HepG2 (cell line): ENCODE measurements at regions not wholly inside any gene's neighbourhood (a gene's known extent, or its start where the extent isn't known, plus 50 kb on each side); places are given as distances from the start of the nearest gene placed in this dataset.
A peak's percentile ranks its signal among the peaks of the same experiment; 100 is the strongest.

Source experiments
- ATAC-seq: fragments of 200-7000 bp; cut with Tn5 transposase; 3 replicates; pipeline ENCODE4 v1.9.1; 2020; ENCODE audit warnings: mild to moderate bottlenecking, moderate library complexity
- BruUV-seq: library from RNA; stranded (reverse); fragments of 400-500 nt; replicated peaks from 2 replicates; lab custom pipeline; 2021; lab: Mats Ljungman, UMichigan
- CTCF ChIA-PET: fragments of 300-600 bp; formaldehyde crosslinking; extraction: SDS; loops from one replicate; lab custom pipeline; 2021; ENCODE audit warnings: low total read pairs, inconsistent platforms, low intra/inter-chr PET ratio; lab: Yijun Ruan, JAX
- POLR2A ChIA-PET: fragments of 350-600 bp; sonication (Branson Sonifier 250); formaldehyde crosslinking; loops from one replicate; lab custom pipeline; 2020; ENCODE audit warnings: antibody characterized with exemption, inconsistent platforms; lab: Yijun Ruan, JAX
- DNase-seq: peaks from one replicate; pipeline ENCODE4 v3.0.0-alpha.2; 2015; ENCODE audit warnings: low spot score
- FAIRE-seq: peaks from 3 replicates; lab custom pipeline; 2011; peaks lifted over from hg19 to GRCh38; lab: Jason Lieb, UNC
- H2AFZ ChIP-seq: one replicate; pipeline ENCODE4 v1.6.1; 2011; ENCODE audit warnings: low read length, inconsistent platforms
- H3K27ac ChIP-seq: fragments of 300-600 bp; 3 replicates; pipeline ENCODE4 v1.8.0; 2011; ENCODE audit warnings: mixed run types, mild to moderate bottlenecking, mixed read lengths, low read length, inconsistent platforms; ENCODE audit not compliant: insufficient read depth; ENCODE audit errors: extremely low read length
- H3K27me3 ChIP-seq, 2 experiments: fragments of 200-600 bp in 1 of 2; 2 replicates in 1 of 2; 3 replicates in 1 of 2; pipeline versions ENCODE4 v1.6.0 to v1.8.0; 2011; ENCODE audit warnings: low read length in 2 of 2, mild to moderate bottlenecking in 2 of 2, moderate library complexity in 2 of 2, inconsistent platforms in 1 of 2; ENCODE audit not compliant: insufficient read depth in 2 of 2, control insufficient read depth in 1 of 2
- H3K36me3 ChIP-seq, 2 experiments: fragments of 200-600 bp in 1 of 2; replicated peaks in 1 of 2; 2 replicates in 1 of 2; 3 replicates in 1 of 2; pipeline versions ENCODE4 v1.5.1 to v1.8.0; 2011; ENCODE audit warnings: low read length in 2 of 2, inconsistent platforms in 1 of 2; ENCODE audit not compliant: insufficient read depth in 2 of 2, control insufficient read depth in 1 of 2
- H3K4me1 ChIP-seq: 2 replicates; pipeline ENCODE4 v1.5.1; 2012; ENCODE audit warnings: low read length, inconsistent platforms; ENCODE audit not compliant: insufficient read depth
- H3K4me2 ChIP-seq: 2 replicates; pipeline ENCODE4 v1.6.0; 2011; ENCODE audit warnings: low read depth, low read length, inconsistent platforms
- H3K4me3 ChIP-seq, 3 experiments: fragments of 200-600 bp in 1 of 3; sonication (generic), shearing (Covaris generic) in 1 of 3; replicated peaks in 1 of 3; 2 replicates each; pipeline ENCODE4 v1.5.1; 2011 to 2016; ENCODE audit warnings: low read length in 3 of 3, inconsistent platforms in 2 of 3, low read depth in 2 of 3, mild to moderate bottlenecking in 2 of 3, control low read depth in 1 of 3, mixed read lengths in 1 of 3; ENCODE audit not compliant: insufficient read depth in 1 of 3
- H3K79me2 ChIP-seq: one replicate; pipeline ENCODE4 v1.6.1; 2011; ENCODE audit warnings: low read length, inconsistent platforms; ENCODE audit not compliant: insufficient read depth
- H3K9ac ChIP-seq: 2 replicates; pipeline ENCODE4 v1.6.0; 2011; ENCODE audit warnings: mild to moderate bottlenecking, low read depth, low read length, inconsistent platforms; ENCODE audit not compliant: insufficient read depth
- H3K9me3 ChIP-seq: 2 replicates; pipeline ENCODE4 v1.5.1; 2012; ENCODE audit warnings: mild to moderate bottlenecking, low read length
- H4K20me1 ChIP-seq: 2 replicates; pipeline ENCODE4 v1.6.0; 2011; ENCODE audit warnings: inconsistent platforms, mild to moderate bottlenecking, low read length, moderate library complexity; ENCODE audit not compliant: insufficient read depth
- FOXO1 ChIP-seq: sonication (generic); formaldehyde crosslinking; IDR thresholded peaks from 2 replicates; pipeline ENCODE4 v1.4.0; 2020; ENCODE audit warnings: missing genetic modification reagents
- NCOR1 ChIP-seq: fragments of 200-600 bp; sonication (generic); IDR thresholded peaks from 2 replicates; pipeline ENCODE4 v1.7.0; 2017; ENCODE audit warnings: antibody characterized with exemption, low read length, borderline replicate concordance
- PHF20 ChIP-seq: sonication (generic); formaldehyde crosslinking; IDR thresholded peaks from 2 replicates; pipeline ENCODE4 v1.5.0; 2020; ENCODE audit warnings: mild to moderate bottlenecking, missing genetic modification reagents
- SAFB2 ChIP-seq: sonication (generic); formaldehyde crosslinking; IDR thresholded peaks from 2 replicates; pipeline ENCODE4 v1.5.1; 2020; ENCODE audit warnings: missing genetic modification reagents, low read depth, mild to moderate bottlenecking, borderline replicate concordance
- SIN3A ChIP-seq: IDR thresholded peaks from 2 replicates; pipeline ENCODE4 v1.6.1; 2011; ENCODE audit warnings: low read depth, mild to moderate bottlenecking, control low read depth, low read length, borderline replicate concordance
- SIX4 ChIP-seq: sonication (generic); formaldehyde crosslinking; IDR thresholded peaks from 2 replicates; pipeline ENCODE4 v1.4.0; 2020; ENCODE audit warnings: missing genetic modification reagents
- SMAD1 ChIP-seq: sonication (generic); formaldehyde crosslinking; IDR thresholded peaks from 2 replicates; pipeline ENCODE4 v1.4.0; 2020; ENCODE audit warnings: missing genetic modification reagents, low read depth, mild to moderate bottlenecking, borderline replicate concordance
- ZFP36L1 ChIP-seq: sonication (generic); formaldehyde crosslinking; IDR thresholded peaks from 2 replicates; pipeline ENCODE4 v1.8.0; 2022; ENCODE audit warnings: mild to moderate bottlenecking, missing genetic modification reagents, moderate library complexity
- ZNF7 ChIP-seq: IDR thresholded peaks from 2 replicates; pipeline ENCODE4 v1.6.1; 2016; ENCODE audit warnings: missing biosample characterization, missing genetic modification reagents
- ZSCAN31 ChIP-seq: sonication (generic); formaldehyde crosslinking; IDR thresholded peaks from 2 replicates; pipeline ENCODE4 v1.5.0; 2020; ENCODE audit warnings: low read depth, mild to moderate bottlenecking, missing genetic modification reagents
- WGBS: methylation state at CpG from one replicate; pipeline ENCODE4 v1.1.6; 2017; ENCODE audit warnings: low lambda C conversion rate; 5-methylcytosine and 5-hydroxymethylcytosine counted together
- in situ Hi-C: cut with HindIII; loops from 2 replicates; pipeline ENCODE4 v1.10.0; 2017; ENCODE audit warnings: low pct_unique_long_range_greater_than_20kb; ENCODE audit not compliant: extremely low pct_ligation_motif_present
- intact Hi-C: fragments of 100-400 bp; cut with micrococcal nuclease; formaldehyde crosslinking; loops from one replicate; pipeline ENCODE4 v1.10.0; 2022; ENCODE audit not compliant: unreplicated experiment
- TF ChIP-seq, protein P1 (sequence below): sonication (generic); formaldehyde crosslinking; conservative IDR thresholded peaks from 2 replicates; pipeline ENCODE4 v1.8.0; 2022; ENCODE audit warnings: missing genetic modification reagents
- TF ChIP-seq, protein P2 (sequence below): sonication (generic); formaldehyde crosslinking; IDR thresholded peaks from 2 replicates; pipeline ENCODE4 v1.8.1; 2023; ENCODE audit warnings: mild to moderate bottlenecking, moderate library complexity, missing genetic modification reagents
- TF ChIP-seq, protein P3 (sequence below): sonication (generic); formaldehyde crosslinking; IDR thresholded peaks from 2 replicates; pipeline ENCODE4 v1.4.0; 2020; ENCODE audit warnings: missing genetic modification reagents, borderline replicate concordance

DNA sequence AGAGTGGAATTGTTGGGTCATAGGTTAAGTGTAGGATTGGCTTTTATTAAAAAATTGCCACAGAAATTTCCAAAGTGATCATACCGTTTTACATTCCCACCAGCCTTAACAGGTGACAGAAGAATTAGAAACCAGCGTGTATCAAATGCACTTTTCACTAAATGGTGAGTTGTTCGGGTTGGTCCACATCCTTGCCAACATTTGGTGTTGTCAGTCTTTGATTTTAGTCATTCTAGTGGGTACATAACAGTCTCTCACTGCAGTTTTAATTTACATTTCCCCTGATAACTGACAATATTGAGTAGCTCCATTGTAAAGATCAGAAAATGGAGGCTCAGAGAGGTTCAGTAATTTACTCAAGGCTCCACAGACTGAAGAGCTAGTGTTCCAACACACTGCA lies 237.8 kb upstream of the LHX5 start:
- no peaks in the 10 kb centered on the region for H4K20me1 ChIP-seq
- H3K79me2 ChIP-seq = no peaks in the 10 kb centered on the region
- H3K27me3 ChIP-seq = peaks cover 0 to 14% of the 10 kb centered on the region in 2 experiments; a peak in 3 of 5 replicates
- H3K27ac ChIP-seq = no peak overlapping the region
- H2AFZ ChIP-seq = no peak overlapping the region
- ATAC-seq (no peak), FAIRE-seq (no peak)
- CTCF ChIA-PET = no interaction called here
- no peak overlapping the region for H3K4me3 ChIP-seq
- no peaks in the 10 kb centered on the region for H3K9me3 ChIP-seq
- no peak overlapping the region for H3K4me2 ChIP-seq
- no peaks in the 10 kb centered on the region for H3K36me3 ChIP-seq
- intact Hi-C loops = no loop called here
- peak; percentile 80 for TF ChIP-seq ZNF7 (CRISPR knock-in tag)
- no peak for TF ChIP-seq SIN3A
- TF ChIP-seq, all 625 proteins: peak for 1
- POLR2A ChIA-PET = no interaction called here
- 4% methylated on average over 3 of the region's 3 CpGs for WGBS
- no peak for DNase-seq
- in situ Hi-C loops = no loop called here
- H3K9ac ChIP-seq = no peak overlapping the region
- no peaks in the 10 kb centered on the region for H3K4me1 ChIP-seq
- no TSS peak for BruUV-seq

DNA sequence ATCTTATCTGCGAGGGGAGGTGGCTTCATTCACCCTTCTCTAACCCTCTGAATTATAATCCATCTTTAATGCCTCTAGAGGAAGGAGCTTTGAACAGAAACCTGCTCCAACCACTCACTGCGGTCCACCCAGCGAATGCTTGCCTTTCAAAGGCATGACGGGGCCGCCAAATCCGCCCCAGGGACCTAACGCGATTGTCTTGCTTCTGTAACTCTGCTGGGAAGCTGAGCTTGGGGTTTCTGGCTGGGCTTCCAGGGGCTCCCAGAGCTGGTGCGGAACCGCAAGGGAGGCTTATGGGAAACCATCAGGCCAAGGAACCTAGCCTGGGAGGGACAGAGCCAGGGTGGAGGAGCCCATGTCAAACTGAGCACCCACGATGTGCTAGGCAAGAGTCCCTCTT lies 231.2 kb upstream of the LHX5 start:
- H4K20me1 ChIP-seq = no peaks in the 10 kb centered on the region
- no TSS peak for BruUV-seq
- ChIA-PET POLR2A (no interaction called here), CTCF (no interaction called here)
- no peak overlapping the region for H3K4me2 ChIP-seq
- H3K27ac ChIP-seq = no peak overlapping the region
- no peaks in the 10 kb centered on the region for H3K79me2 ChIP-seq
- no peak for FAIRE-seq
- DNase-seq = no peak
- WGBS = 70% methylated on average over 8 of the region's 11 CpGs
- H3K9me3 ChIP-seq = peaks cover 5% of the 10 kb centered on the region; the same call in 1 of the 2 replicates
- TF ChIP-seq, protein P1, sequence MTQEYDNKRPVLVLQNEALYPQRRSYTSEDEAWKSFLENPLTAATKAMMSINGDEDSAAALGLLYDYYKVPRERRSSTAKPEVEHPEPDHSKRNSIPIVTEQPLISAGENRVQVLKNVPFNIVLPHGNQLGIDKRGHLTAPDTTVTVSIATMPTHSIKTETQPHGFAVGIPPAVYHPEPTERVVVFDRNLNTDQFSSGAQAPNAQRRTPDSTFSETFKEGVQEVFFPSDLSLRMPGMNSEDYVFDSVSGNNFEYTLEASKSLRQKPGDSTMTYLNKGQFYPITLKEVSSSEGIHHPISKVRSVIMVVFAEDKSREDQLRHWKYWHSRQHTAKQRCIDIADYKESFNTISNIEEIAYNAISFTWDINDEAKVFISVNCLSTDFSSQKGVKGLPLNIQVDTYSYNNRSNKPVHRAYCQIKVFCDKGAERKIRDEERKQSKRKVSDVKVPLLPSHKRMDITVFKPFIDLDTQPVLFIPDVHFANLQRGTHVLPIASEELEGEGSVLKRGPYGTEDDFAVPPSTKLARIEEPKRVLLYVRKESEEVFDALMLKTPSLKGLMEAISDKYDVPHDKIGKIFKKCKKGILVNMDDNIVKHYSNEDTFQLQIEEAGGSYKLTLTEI (CRISPR knock-in tag) = no peak
- TF ChIP-seq ZFP36L1 (CRISPR knock-in tag) (no peak), NCOR1 (no peak), SMAD1 (CRISPR knock-in tag) (no peak), SIX4 (CRISPR knock-in tag) (no peak), FOXO1 (no peak), ZSCAN31 (no peak), PHF20 (CRISPR knock-in tag) (no peak), SAFB2 (CRISPR knock-in tag) (no peak)
- TF ChIP-seq, protein P2, sequence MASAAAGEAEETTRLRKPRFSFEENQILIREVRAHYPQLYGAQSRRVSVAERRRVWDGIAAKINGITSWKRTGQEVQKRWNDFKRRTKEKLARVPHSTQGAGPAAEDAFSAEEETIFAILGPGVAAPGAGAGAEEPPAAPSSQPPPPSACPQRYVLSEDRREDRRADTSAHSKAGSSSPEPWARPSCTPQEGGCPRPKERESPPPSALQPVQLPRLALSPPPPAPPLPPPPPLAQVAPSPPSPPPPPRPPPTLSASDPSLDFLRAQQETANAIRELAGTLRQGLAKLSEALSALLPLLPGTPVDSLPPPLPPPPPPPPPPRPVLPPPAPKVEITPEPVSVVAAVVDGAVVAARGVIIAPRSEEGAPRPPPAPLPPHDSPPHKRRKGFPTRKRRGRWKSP (CRISPR knock-in tag) = no peak
- TF ChIP-seq, protein P3, sequence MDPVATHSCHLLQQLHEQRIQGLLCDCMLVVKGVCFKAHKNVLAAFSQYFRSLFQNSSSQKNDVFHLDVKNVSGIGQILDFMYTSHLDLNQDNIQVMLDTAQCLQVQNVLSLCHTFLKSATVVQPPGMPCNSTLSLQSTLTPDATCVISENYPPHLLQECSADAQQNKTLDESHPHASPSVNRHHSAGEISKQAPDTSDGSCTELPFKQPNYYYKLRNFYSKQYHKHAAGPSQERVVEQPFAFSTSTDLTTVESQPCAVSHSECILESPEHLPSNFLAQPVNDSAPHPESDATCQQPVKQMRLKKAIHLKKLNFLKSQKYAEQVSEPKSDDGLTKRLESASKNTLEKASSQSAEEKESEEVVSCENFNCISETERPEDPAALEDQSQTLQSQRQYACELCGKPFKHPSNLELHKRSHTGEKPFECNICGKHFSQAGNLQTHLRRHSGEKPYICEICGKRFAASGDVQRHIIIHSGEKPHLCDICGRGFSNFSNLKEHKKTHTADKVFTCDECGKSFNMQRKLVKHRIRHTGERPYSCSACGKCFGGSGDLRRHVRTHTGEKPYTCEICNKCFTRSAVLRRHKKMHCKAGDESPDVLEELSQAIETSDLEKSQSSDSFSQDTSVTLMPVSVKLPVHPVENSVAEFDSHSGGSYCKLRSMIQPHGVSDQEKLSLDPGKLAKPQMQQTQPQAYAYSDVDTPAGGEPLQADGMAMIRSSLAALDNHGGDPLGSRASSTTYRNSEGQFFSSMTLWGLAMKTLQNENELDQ = no peak
- TF ChIP-seq, all 625 proteins: peak for 0
- H3K9ac ChIP-seq = no peak overlapping the region
- no peaks in the 10 kb centered on the region; a peak in 1 of 5 replicates for H3K27me3 ChIP-seq
- no peak overlapping the region for H3K4me3 ChIP-seq
- no peaks in the 10 kb centered on the region for H3K36me3 ChIP-seq
- no peak for ATAC-seq
- in situ Hi-C loops = no loop called here
- H2AFZ ChIP-seq = no peak overlapping the region
- peaks cover 13% of the 10 kb centered on the region for H3K4me1 ChIP-seq
- intact Hi-C loops = no loop called here
